HG03571 (cell line): ENCODE measurements at regions not wholly inside any gene's neighbourhood (a gene's known extent, or its start where the extent isn't known, plus 50 kb on each side); places are given as distances from the start of the nearest gene placed in this dataset.
"Not testable (repeated sequence)": the region's sequence is repeated elsewhere in the genome, so short reads cannot be mapped to it uniquely, and the experiment has no call there.

ENCODE experiments used
- ATAC-seq: cut with Tn5 transposase; IDR thresholded peaks from one replicate; pipeline ENCODE4 v1.9.1; 2021; ENCODE audit not compliant: unreplicated experiment

DNA sequence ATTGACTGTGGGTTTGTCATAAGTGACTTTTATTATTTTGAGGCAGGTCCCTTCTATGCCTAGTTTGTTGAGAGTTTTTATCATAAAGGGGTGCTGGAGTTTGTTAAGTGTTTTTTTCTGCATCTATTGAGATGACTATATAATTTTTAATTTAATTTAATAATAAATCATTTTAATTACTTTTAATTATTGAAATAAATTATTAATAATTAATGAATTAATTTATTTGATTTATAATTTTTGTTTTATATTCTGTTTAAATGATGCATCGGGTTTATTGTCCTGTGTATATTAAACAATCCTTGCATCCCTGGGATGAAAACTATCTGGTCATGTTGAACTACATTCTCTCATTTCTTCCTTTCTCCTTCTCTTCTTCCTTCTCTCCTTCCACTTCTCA, 1352.2 kb upstream of the PRR20A start:
- ATAC-seq: no peak

DNA sequence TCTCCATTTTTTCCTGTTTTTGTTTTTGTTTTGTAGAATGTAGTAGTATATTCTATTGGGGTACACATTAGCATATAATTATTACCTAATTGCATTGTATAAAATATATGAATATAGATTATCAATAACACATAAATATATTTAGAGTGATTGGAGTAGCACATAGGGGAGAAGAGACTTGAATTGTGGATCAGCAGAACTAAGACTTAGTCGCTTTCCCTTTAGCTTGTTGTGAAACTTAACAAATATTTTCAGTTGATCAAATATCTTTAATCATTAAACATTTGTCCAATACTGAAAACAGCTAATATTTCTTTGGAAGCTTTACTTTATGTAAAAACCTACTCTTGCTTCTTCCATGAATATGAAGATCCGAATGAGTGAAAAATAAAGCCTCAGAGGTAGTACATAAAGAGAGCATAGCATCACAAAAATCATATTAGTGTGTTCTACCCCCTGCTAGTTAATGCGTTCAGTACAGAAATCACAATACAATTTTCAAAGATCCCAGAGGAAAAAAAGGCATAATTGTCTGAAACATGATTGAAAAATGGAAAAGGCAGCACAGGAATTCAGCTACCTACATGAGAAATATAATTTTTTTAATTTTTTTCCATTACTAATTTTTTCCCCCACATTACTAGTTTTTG, 1348.0 kb upstream of the PRR20A start:
- ATAC-seq: no peak

DNA sequence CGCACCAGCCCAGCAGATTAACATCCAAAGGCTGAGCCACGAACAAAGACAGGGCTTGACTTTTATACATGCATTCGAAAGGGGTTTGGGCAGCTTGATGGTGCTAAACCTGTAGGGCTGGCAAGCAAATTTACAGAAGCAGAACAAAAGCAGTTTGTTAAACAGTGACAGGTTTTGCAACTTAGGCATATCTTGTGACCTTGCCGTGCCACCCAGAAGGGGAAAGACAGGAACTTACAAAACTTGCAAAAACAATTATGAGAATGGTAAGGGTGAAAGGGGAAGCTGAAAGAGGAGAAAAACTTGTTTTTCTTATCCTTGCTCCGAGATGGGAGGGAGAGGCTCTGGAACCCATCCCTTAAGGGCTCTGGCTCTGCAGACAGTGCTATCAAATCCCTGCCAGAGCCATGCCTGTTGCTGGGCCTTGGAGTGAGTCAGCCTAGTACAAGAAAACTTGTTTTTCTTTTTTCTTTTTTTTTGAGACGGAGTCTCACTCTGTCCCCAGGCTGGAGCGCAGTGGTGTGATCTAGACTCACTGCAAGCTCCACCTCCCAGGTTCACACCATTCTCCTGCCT, 1325.2 kb upstream of the PRR20A start:
- no peak for ATAC-seq

DNA sequence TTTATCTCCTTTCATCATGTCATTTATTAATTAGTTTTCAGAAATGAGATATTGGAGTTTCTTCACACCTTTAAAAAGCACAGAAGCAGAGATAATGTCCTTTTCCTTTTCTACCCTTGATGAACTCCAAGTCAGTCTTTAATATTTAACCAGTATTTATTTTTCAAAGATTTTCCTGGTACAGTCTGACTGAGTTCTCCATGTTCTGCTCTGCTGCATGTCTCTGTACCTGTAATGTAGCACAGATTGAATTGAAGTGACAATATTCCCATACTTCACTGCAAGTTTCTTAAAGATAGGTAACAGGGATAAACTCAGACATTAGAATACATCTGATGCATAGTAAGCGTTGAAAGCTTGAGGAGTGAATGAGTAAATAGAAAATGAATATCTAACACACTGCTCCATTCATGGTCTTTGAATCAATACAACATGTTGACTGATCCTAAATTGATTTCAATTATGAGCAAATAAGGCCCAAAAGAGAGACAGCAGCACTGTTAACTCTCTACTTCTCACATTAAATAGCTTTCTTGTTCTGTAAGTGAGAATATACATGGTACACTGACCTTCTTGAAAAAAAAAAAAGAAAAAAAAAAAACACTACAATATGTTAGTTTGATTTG, 1323.6 kb upstream of the PRR20A start:
- no peak for ATAC-seq

DNA sequence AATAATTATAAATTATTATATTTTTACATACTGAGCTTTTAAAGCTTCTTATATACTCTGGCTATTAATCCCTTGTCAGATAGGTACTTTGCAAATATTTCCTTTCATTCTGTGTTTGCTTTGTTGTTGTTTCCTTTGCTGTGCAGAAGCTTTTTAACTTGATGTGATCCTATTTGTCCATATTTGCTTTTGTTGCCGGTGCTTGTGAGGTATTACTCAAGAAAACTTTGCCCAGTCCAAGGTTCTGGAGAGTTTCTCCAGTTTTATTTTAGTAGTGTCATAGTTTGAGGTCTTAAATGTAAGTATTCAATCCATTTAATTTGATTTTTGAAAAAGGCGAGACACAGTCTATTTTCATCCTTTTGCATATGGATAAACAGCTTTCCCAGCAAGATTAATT, 1319.9 kb upstream of the PRR20A start:
- no peak for ATAC-seq

DNA sequence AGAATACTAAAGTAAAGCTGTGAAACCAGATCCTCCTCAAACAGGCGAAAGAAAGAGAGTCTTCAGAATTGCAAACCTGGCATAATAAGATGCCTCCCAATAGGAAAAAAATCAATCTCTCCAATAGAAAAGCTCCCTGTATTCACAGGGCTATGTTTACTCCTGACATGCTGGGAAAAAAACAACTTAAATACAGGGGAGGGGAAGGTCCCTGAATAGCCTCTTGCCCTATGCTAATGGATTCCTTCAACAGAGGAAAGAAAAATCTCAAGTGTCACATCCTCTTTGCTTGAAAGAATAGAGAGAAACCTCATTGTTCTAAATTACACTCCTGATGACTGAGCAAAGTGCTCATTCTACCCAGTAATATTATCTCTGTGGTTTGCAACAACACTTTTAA, 1271.1 kb upstream of the PRR20A start:
- ATAC-seq: no peak

DNA sequence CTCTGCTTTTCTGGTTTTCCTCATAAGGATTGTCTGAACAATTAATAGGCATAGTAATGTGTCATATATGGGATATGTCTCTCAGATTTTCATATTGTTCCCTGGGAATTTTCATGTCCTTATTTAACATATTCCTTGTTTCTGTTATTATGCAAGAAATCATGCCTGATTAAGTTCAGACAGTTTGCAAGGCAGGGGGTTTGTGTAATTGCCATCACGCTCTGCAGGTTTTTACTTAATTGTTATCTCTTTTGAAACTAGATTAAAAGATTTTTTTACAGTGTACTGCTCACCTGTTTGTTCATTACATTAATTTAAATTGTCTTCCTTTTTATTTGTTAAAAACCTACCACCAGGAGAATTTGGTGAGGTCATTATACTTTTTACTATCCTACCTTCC, 1253.2 kb upstream of the PRR20A start:
- ATAC-seq: no peak

DNA sequence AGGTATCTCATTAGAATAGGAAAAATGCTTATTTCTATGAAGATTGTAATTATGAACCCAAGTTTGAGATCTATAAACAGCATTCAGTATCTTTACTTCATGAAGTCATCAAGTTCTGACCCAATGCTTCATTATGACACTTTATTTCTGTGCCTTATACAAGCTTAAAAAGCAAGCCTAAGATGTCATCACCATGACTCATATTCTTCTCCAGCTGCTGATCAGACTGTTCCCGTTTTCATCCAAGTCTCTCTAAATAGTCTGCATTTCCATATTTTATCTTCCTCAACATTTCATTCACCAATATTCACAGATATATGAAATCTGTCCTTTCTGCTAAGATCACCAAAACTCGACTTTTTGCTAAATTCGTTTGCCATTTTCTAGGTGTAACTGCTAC, 1247.2 kb upstream of the PRR20A start:
- ATAC-seq: no peak

DNA sequence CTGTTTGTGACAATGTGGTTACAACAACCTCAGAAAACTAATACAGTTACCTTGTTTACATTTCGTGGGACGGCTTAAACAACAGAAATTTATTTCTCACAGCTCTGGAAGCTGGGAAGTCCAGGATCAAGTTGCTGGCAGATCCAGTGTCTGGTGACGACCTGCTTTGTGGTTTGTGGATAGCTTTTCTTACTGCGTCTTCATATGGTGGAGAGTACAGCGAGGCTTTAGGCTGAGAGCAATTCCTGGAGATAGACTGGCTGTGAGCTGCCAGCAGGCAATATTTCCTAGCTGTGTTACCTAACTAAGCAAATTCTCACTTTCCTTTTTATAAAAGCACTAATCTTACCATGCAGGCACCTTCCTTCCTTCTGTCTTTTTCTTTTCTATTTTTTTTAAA, 1203.5 kb upstream of the PRR20A start:
- ATAC-seq: no peak

DNA sequence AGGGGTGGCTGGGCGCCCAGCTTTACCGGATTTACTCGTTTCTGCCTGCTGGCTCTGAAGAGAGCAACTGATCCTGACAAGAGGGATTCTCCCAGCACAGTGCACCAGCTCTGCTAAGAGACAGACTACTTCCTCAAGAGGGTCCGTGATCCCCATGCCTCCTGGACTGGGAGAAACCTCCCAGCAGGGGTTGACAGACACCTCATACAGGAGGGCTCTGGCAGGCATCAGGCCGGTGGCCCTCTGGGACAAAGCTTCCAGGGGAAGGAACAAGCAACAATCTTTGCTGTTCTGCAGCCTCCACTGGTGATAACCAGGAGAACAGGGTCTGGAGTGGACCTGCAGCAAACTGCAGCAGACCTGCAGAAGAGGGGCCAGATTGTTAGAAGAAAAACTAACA, 1192.5 kb upstream of the PRR20A start:
- no peak for ATAC-seq

DNA sequence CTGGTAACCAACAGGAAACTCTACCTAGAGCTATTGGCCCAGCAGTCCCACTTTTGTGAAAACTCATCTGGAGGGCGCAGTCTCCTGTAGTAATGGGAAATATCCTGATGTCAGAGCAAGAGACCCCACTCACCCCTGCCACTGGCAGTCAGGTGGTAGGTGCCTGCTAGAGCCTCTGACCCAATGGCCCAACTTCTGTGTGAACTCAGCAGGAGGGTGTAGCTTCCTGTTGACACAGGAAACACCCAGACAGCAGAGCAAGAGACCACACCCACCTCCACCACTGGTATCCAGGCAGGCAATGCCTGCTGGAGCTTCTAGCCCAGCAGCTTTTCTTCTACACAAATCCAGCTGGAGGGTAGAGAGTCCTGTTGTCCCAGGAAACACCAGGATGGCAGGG, 1176.8 kb upstream of the PRR20A start:
- ATAC-seq: no peak

DNA sequence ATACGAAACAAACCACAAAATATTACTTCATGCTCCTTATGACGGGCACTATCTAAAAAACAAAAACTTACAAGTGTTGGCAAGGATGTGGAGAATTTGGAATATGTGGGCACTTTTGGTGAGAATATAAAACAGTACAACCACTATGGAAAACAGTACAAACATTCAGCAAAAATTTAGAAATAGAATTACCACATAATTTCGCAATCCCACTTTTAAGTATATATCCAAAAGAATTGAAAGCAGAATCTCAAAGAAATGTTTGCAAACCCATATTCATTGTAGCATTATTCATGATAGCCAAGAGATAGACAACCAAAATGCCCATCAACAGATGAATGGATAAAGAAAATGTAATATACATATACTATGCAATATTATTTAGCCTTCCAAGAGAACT, 1173.7 kb upstream of the PRR20A start:
- ATAC-seq: no peak

DNA sequence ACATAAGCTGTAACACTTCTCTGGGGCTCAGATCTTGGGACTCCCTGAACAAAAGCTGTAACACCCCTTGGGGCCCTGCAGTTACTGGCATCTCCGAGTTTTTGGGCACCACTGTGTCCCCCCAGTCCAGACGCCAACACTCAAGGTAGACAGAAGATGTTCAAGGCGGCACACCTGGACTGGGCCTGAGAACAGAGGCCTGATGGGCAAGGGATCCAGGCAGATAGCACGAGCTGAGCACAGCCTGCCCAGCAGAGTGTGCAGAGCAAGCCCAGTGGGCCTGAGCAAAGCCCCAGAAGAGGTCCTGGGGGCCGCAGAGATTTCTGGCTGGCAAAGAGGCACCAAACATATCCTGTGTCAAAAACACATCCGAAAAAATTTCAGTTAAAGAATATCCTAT, 1163.3 kb upstream of the PRR20A start:
- ATAC-seq: no peak

DNA sequence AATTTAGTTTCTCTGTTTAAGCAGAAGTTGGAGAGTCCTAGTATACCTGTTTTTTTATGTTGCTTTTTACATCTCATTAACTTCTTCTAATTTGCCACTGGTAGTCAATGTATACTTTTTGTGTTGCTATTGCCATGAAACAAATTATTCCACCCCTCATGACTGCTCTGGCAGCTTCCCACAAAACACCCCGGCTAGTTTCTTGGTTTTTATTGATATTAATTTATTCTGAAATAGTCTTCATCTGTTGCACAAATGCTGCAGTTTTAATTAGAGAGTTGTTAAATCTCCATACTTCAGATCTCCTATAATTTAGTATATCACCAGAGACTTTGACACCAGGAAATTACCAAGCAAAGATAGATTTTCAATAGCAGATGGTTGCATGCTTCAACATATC, 1159.3 kb upstream of the PRR20A start:
- ATAC-seq: no peak

DNA sequence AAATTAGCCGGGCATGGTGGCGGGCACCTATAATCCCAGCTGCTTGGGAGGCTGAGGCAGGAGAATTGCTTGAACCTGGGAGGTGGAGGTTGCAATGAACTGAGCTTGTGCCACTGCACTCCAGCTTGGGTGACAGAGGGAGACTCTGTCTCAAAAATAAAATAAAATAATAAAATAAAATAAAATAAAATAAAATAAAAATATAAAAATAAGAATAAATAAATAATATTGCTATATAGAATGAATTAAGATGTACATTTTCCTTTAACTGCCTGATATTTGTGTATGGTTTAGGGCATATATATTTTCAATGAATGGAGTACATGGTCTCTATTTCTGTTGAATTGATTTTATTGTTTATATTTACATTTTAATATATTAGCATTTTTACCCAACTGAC, 1156.7 kb upstream of the PRR20A start:
- not testable (repeated sequence) for ATAC-seq

DNA sequence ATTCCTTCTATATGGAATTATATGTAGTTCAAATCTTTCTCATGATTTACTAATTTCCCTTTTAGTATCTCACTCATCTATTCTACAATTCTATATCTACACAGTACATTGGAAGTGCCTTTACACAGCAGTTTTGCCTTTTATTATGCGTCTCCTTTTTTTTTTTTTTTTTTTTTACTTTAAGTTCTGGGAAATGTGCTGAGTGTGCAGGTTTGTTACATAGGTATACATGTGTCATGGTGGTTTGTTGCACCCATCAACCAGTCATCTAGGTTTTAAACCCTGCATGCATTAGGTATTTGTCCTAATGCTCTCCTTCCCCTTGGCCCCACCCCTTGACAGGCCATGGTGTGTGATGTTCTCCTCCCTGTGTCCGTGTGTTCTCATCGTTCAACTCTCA, 1150.1 kb upstream of the PRR20A start:
- no peak for ATAC-seq

DNA sequence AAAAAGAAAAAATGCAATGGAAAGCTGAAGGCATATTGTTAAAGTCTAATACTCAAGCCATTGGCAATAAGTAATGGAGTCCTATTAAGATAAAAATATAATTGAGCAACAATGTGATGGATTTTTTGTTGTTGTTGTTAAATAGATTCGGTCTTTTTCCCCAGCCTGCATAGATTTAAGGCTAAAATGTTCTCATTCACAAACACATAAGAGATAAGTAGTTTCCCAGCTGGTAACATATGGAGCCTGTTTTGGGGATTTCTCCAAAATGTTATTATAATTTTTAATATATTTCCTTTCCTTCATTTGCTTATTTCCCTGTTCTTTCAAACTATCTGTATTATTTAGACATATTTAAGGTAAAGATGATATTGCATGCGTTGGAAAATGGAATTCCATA, 1149.1 kb upstream of the PRR20A start:
- ATAC-seq: no peak

DNA sequence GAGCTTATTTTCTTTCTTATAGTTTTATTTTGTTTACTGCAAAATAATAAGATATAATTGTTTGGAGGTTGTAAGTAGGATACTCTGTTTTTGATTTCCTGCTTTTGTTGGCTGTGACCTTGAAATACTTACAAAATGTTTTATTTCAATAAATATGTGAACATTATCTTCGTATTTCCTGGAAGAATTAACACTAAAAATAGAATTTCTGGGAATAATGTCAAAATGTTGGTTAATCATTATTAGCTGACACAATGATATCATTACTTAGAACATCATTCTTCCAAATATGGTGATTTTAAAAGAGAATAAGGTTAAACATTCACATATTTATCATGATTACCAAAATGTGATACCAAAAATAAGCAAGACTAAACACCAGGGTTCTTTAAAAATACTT, 1148.6 kb upstream of the PRR20A start:
- ATAC-seq: no peak

DNA sequence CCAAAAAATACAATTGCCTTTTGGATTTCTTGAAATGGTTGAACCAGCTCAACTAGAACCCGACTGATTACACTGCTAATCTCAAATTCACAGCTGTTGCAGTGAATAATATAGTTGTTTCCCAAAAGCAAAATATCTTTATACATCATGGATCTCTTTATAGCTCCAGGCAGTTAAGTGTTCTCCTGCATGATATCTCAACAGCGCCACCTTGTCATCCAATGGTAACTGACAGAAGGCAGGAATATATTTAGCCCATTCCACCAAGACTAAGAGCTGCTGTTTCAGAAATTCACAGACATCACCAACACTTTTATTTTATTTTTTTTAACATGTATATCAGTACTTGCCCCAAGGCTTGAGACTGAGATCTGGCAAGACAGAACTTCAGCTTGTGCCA, 1141.0 kb upstream of the PRR20A start:
- ATAC-seq: no peak

DNA sequence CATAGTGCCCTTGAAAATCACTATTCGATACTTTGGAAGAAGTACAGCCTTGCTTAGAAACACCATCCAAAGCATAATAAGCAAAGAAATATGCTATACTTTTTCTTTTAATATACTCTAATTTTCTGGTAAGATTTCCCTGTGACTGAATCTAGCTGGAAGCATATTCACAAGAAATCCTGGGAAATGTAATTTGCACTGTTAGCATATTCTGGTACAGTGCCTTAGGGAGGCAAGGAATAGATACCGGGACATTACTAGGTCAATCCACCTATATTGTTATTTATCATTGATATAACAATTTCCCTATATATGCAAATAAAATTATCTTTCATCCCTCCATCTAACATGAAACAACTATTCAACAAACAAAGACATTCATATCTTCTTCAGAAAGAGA, 1131.3 kb upstream of the PRR20A start:
- ATAC-seq: no peak

DNA sequence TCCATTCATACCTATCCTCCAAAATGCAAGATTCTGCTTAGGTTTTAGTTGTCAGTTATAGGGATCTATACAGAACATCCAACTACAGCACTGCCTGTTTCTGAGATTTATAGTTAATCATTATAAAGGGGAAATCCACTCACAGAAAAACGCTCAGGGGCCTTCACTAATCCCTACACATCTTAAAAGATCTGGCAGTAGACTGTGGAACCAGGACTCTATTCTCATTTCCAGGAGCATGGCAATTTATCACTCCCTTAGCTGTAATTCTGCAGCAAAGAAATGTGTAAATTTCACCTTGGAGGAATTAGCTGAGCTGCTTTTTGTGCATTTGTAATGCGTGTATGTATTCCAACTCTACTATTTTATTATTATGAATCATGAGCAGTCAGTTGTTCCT, 1128.1 kb upstream of the PRR20A start:
- no peak for ATAC-seq

DNA sequence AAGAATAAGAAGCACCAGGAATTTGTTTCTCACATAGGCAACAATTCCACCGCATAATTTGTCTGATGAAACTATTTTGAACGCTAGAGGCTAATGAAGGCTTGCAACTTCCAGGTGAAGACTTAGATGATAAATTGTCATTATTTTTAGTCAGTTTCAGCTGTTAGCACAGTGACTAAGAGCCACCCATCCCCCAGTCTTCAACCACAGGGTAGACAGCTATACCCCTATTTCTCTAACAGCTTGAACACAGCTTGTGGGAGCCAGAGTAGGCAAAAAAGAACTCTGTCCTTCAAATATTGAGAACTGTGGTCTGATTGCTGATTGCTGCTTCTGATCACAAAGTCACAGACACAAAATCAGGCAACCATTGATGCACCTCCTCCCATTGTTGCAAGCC, 1124.8 kb upstream of the PRR20A start:
- no peak for ATAC-seq

DNA sequence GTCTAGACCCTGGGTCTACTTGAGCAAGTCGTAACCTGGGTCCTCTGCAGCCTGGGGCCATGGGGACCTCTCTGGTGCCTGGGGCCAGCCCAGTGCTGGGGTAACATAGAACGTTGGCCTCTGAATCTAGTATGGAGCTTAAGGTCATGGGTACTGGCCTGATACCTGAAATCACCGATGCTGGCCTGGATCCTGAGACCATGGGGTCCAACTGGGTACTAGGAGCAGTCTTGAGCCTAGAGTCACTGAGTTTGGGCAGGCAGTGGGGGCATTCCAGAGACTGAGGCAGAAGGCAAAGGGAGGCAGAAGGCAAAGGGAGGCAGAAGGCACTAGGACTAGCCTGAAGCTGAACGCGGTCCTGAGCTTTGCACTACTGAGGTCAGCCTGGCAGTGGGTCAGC, 1121.1 kb upstream of the PRR20A start:
- ATAC-seq: no peak
